Right lobe of liver (tissue), 6 donors: ENCODE measurements at regions not wholly inside any gene's neighbourhood (a gene's known extent, or its start where the extent isn't known, plus 50 kb on each side); places are given as distances from the start of the nearest gene placed in this dataset.

ENCODE experiments used
- ATAC-seq, 4 donors: fragments of 200-7000 bp; cut with Tn5 transposase; one replicate each; pipeline ENCODE4 v1.9.1; 2020; ENCODE audit warnings: mild to moderate bottlenecking in 4 of 4, moderate library complexity in 4 of 4
- DNase-seq, 3 donors: peaks; one replicate each; pipeline ENCODE4 v3.0.0-alpha.2; 2020
- H3K27ac ChIP-seq, 3 donors: fragments of 200-600 bp; one replicate each; pipeline ENCODE4 v1.8.0; 2022
- H3K27me3 ChIP-seq, 2 donors: fragments of 200-600 bp; one replicate each; pipeline ENCODE4 v1.8.0; 2022
- H3K36me3 ChIP-seq, 4 donors: fragments of 200-600 bp; sonication (generic) in 1 of 4; one replicate each; pipeline versions ENCODE4 v1.5.1 to v1.8.0; 2017 to 2022; ENCODE audit warnings: control low read depth in 1 of 4
- H3K4me1 ChIP-seq, 4 donors: fragments of 200-600 bp; sonication (generic) in 1 of 4; one replicate each; pipeline versions ENCODE4 v1.5.1 to v1.8.0; 2017 to 2022; ENCODE audit warnings: control low read depth in 1 of 4
- H3K4me3 ChIP-seq, 3 donors: fragments of 200-600 bp; one replicate each; pipeline ENCODE4 v1.8.0; 2022
- H3K9me3 ChIP-seq, 4 donors: fragments of 200-600 bp; sonication (generic) in 1 of 4; one replicate each; pipeline versions ENCODE4 v1.5.1 to v1.8.0; 2017 to 2022; ENCODE audit warnings: control low read depth in 1 of 4
- CTCF ChIP-seq, 4 donors: fragments of 200-600 bp in 3 of 4; fragments of 450-650 bp in 1 of 4; IDR thresholded peaks; one replicate each; pipeline versions ENCODE4 v1.5.1 to v1.8.0; 2016 to 2022; ENCODE audit warnings: antibody characterized with exemption in 4 of 4, mild to moderate bottlenecking in 2 of 4
- POLR2A ChIP-seq: fragments of 450-650 bp; IDR thresholded peaks from one replicate; pipeline ENCODE4 v1.6.1; 2017; ENCODE audit warnings: antibody characterized with exemption, mild to moderate bottlenecking
- WGBS: methylation state at CpG from one replicate; pipeline ENCODE4 v1.1.6; 2018; ENCODE audit warnings: low coverage, low lambda C conversion rate; ENCODE audit not compliant: insufficient coverage; ENCODE audit errors: missing lambda C conversion rate; 5-methylcytosine and 5-hydroxymethylcytosine counted together
- intact Hi-C, 2 donors: fragments of 100-400 bp; cut with DNase I; formaldehyde crosslinking; loops; one replicate each; pipeline versions ENCODE4 v1.11.2 to v1.14.1; 2022
- donor health status: DM: no; HTN: yes; CAD: no.
- donor health status: DM: no; HTN: no; CAD: no.
- donor health status: DM: no; HTN: no; CAD: no.
- donor health status: DM: no; HTN: yes; CAD: no.
- donor health status: DM: no; HTN: yes; CAD: no.

GRCh38 chr13:76804801-76805200 is 81.4 kb downstream of the KCTD12 start:
- Histone ChIP-seq H3K27ac (no peak overlapping the region), H3K36me3 (no peaks in the 10 kb centered on the region), H3K4me3 (no peak overlapping the region), H3K9me3 (no peaks in the 10 kb centered on the region), H3K27me3 (no peaks in the 10 kb centered on the region), H3K4me1 (no peaks in the 10 kb centered on the region)
- DNase-seq: no peak
- no peak for TF ChIP-seq POLR2A
- no peak for TF ChIP-seq CTCF (IDR thresholded peaks at IDR 0.05)
- WGBS: 48% methylated on average over 3 of the region's 4 CpGs
- no peak for ATAC-seq
- intact Hi-C loops: no loop called here

- intact Hi-C loops: no loop called here
These were observed 82.4 kb downstream of the KCTD12 start for GRCh38 chr13:76803831-76804230.

GRCh38 chr13:76800943-76801342 is 85.3 kb downstream of the KCTD12 start:
- Histone ChIP-seq H3K27ac (no peak overlapping the region), H3K36me3 (no peaks in the 10 kb centered on the region), H3K4me3 (no peak overlapping the region), H3K9me3 (no peaks in the 10 kb centered on the region), H3K4me1 (no peaks in the 10 kb centered on the region), H3K27me3 (no peaks in the 10 kb centered on the region)
- ATAC-seq (no peak), DNase-seq (no peak)
- no peak for TF ChIP-seq POLR2A
- TF ChIP-seq CTCF (IDR thresholded peaks at IDR 0.05): no peak
- 48% methylated on average over 2 of the region's 2 CpGs for WGBS
- intact Hi-C loops: no loop called here

More at GRCh38 chr13:76803831-76804230, 82.4 kb downstream of the KCTD12 start:
- H3K27ac ChIP-seq: no peak overlapping the region
- TF ChIP-seq POLR2A (no peak), CTCF (IDR thresholded peaks at IDR 0.05) (no peak)
- peak in 3 of 4 donors; percentile 21 to 45 (median 44) for ATAC-seq
- H3K9me3 ChIP-seq: no peaks in the 10 kb centered on the region
- H3K36me3 ChIP-seq: no peaks in the 10 kb centered on the region
- no peaks in the 10 kb centered on the region for H3K27me3 ChIP-seq
- WGBS: 21% methylated on average over 1 of the region's 1 CpG
- no peaks in the 10 kb centered on the region for H3K4me1 ChIP-seq
- DNase-seq: no peak
- no peak overlapping the region for H3K4me3 ChIP-seq

- no peaks in the 10 kb centered on the region for H3K4me1 ChIP-seq
- DNase-seq (no peak), ATAC-seq (no peak)
- no peak overlapping the region for H3K4me3 ChIP-seq
- intact Hi-C loops: no loop called here
- H3K9me3 ChIP-seq: no peaks in the 10 kb centered on the region
- TF ChIP-seq POLR2A (no peak), CTCF (IDR thresholded peaks at IDR 0.05) (no peak)
- no peaks in the 10 kb centered on the region for H3K27me3 ChIP-seq
- 16% methylated on average over 3 of the region's 3 CpGs for WGBS
- H3K27ac ChIP-seq: no peak overlapping the region
- no peaks in the 10 kb centered on the region for H3K36me3 ChIP-seq
These were observed 86.5 kb downstream of the KCTD12 start for GRCh38 chr13:76799696-76800095.

GRCh38 chr13:76798037-76798436 is 88.2 kb downstream of the KCTD12 start:
- Histone ChIP-seq H3K27ac (no peak overlapping the region), H3K4me1 (no peaks in the 10 kb centered on the region), H3K27me3 (no peaks in the 10 kb centered on the region), H3K4me3 (no peak overlapping the region), H3K36me3 (no peaks in the 10 kb centered on the region), H3K9me3 (no peaks in the 10 kb centered on the region)
- DNase-seq: no peak
- TF ChIP-seq POLR2A: no peak
- TF ChIP-seq CTCF (IDR thresholded peaks at IDR 0.05): no peak
- WGBS: 18% methylated on average over 2 of the region's 2 CpGs
- intact Hi-C loops: no loop called here
- peak in 2 of 4 donors; percentile 12 to 38 for ATAC-seq
